SH-SY5Y (cell line): ENCODE measurements at regions not wholly inside any gene's neighbourhood (a gene's known extent, or its start where the extent isn't known, plus 50 kb on each side); places are given as distances from the start of the nearest gene placed in this dataset.

Source experiments
- GATA2 ChIP-seq: IDR thresholded peaks from 2 replicates; pipeline ENCODE4 v1.6.1; 2011; ENCODE audit warnings: mild to moderate bottlenecking, low read depth, low read length
- GATA3 ChIP-seq: IDR thresholded peaks from 2 replicates; pipeline ENCODE4 v1.6.1; 2011; ENCODE audit warnings: low read depth, mild to moderate bottlenecking, low read length, moderate library complexity

GRCh38 chr6:119880840-119881239 lies 531.3 kb upstream of the MAN1A1 start:
- TF ChIP-seq GATA2 (no peak), GATA3 (no peak)
